ENCODE measurements at regions not wholly inside any gene's neighbourhood (a gene's known extent, or its start where the extent isn't known, plus 50 kb on each side); places are given as distances from the start of the nearest gene placed in this dataset.

DNA sequence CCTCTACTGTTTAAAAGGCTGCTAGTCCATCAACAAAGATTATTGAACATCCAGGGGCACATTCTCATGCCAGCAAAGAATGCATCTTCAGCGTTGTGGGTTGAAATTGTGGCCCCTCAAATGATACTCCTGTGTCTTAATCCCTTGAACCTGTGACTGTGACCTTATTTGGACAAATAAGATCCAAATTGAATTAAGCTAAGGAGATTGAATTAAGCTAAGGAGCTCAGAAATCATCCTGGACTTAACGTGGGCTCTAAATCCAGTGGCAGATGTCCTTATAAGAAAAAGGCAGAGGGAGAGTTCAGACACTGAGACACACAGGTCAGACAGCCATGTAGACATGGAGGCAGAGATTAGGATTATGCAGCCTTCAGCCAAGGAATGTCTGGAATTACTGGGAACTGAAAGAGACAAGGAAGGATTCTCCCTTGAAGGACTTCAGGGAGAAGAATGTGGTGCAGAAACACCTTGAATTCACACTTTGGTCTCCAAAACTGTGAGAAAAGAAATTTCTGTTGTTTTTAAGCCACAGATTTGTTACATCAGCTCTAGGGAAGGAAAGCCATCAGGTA, 57.3 kb upstream of the SLC24A5 start:
- TF ChIP-seq CTCF (conservative IDR thresholded peaks at IDR 0.05; ENCODE audit: low read length) (no peak), EZH2phosphoT487 (IDR thresholded peaks at IDR 0.05; ENCODE audit: borderline replicate concordance, low read depth, low read length) (no peak)

Data from OCI-LY7 (cell line).